BLaER1 treated with 17β-estradiol and CSF1 and Interleukin-3, amounts not matched to agents 10 nM and 100 nM (cell line): ENCODE measurements at regions not wholly inside any gene's neighbourhood (a gene's known extent, or its start where the extent isn't known, plus 50 kb on each side); places are given as distances from the start of the nearest gene placed in this dataset.
"Not testable (repeated sequence)": the region's sequence is repeated elsewhere in the genome, so short reads cannot be mapped to it uniquely, and the experiment has no call there.

Experiments
- H3K27ac ChIP-seq, 11 experiments: shearing (Covaris generic); formaldehyde crosslinking; 2 replicates each; pipeline ENCODE4 v1.8.1; 2022
- H3K27me3 ChIP-seq, 11 experiments: shearing (Covaris generic); formaldehyde crosslinking; 2 replicates each; pipeline ENCODE4 v1.8.1; 2022
- H3K36me3 ChIP-seq, 11 experiments: shearing (Covaris generic); formaldehyde crosslinking; 2 replicates each; pipeline ENCODE4 v1.8.1; 2022
- H3K4me1 ChIP-seq, 10 experiments: shearing (Covaris generic); formaldehyde crosslinking; 2 replicates each; pipeline ENCODE4 v1.8.1; 2022
- H3K4me2 ChIP-seq, 11 experiments: shearing (Covaris generic); formaldehyde crosslinking; 2 replicates each; pipeline ENCODE4 v1.8.1; 2022
- H3K4me3 ChIP-seq, 10 experiments: shearing (Covaris generic); formaldehyde crosslinking; 2 replicates each; pipeline ENCODE4 v1.8.1; 2022
- H3K9ac ChIP-seq, 11 experiments: shearing (Covaris generic); formaldehyde crosslinking; 2 replicates each; pipeline ENCODE4 v1.8.1; 2022
- H3K9me3 ChIP-seq, 11 experiments: shearing (Covaris generic); formaldehyde crosslinking; replicated peaks in 1 of 11; 2 replicates each; pipeline ENCODE4 v1.8.1; 2022
- H4K20me1 ChIP-seq, 11 experiments: shearing (Covaris generic); formaldehyde crosslinking; 2 replicates each; pipeline ENCODE4 v1.8.1; 2022
- Cebpa-rat ChIP-seq, 11 experiments: shearing (Covaris generic); IDR thresholded peaks; 2 replicates each; pipeline ENCODE4 v1.8.1; 2022

GRCh38 chr3:177351757-177352158 lies 154.5 kb upstream of the TBL1XR1 start:
- TF ChIP-seq Cebpa-rat (IDR thresholded peaks at IDR 0.05) = no peak
- H3K4me1 ChIP-seq = peaks cover 10 to 92% (median 13%) of the 10 kb centered on the region in 10 experiments
- no peaks in the 10 kb centered on the region for H3K36me3 ChIP-seq
- H3K9ac ChIP-seq = no peak overlapping the region
- peaks cover 0 to 22% (median 3%) of the 10 kb centered on the region in 11 experiments; a peak in 6 of 22 replicates for H3K9me3 ChIP-seq
- H3K27ac ChIP-seq = peak overlapping the region in 3 of 11 experiments; percentile 9 to 24 (median 9); a peak in 2 of 22 replicates
- no peak overlapping the region for H3K4me3 ChIP-seq
- H4K20me1 ChIP-seq = no peaks in the 10 kb centered on the region
- no peaks in the 10 kb centered on the region for H3K27me3 ChIP-seq
- H3K4me2 ChIP-seq = peak overlapping the region in 2 of 11 experiments; percentile 61 to 85; a peak in 3 of 22 replicates

- Histone ChIP-seq H3K4me2 (peak overlapping the region in 3 of 11 experiments; percentile 48 to 85 (median 61); a peak in 5 of 22 replicates), H3K4me3 (no peak overlapping the region), H3K4me1 (peaks cover 16 to 92% (median 20%) of the 10 kb centered on the region in 10 experiments), H3K9me3 (peaks cover 0 to 22% (median 3%) of the 10 kb centered on the region in 11 experiments; a peak in 6 of 22 replicates), H3K27me3 (no peaks in the 10 kb centered on the region), H3K36me3 (no peaks in the 10 kb centered on the region), H4K20me1 (no peaks in the 10 kb centered on the region), H3K9ac (no peak overlapping the region), H3K27ac (peak overlapping the region in 3 of 11 experiments; percentile 9 to 27 (median 13); a peak in 2 of 22 replicates)
- no peak for TF ChIP-seq Cebpa-rat (IDR thresholded peaks at IDR 0.05)
Observed at GRCh38 chr3:177352424-177352823, 155.1 kb upstream of the TBL1XR1 start.

GRCh38 chr3:177353140-177353539 lies 155.9 kb upstream of the TBL1XR1 start:
- Histone ChIP-seq H3K27ac (peak overlapping the region in 5 of 11 experiments; percentile 2 to 24 (median 17); a peak in 5 of 22 replicates), H3K4me3 (no peak overlapping the region), H3K4me1 (peaks cover 23 to 92% (median 27%) of the 10 kb centered on the region in 10 experiments), H3K4me2 (peak overlapping the region in 4 of 11 experiments; percentile 24 to 85 (median 54); a peak in 7 of 22 replicates), H3K9ac (no peak overlapping the region), H3K36me3 (no peaks in the 10 kb centered on the region), H3K27me3 (no peaks in the 10 kb centered on the region), H3K9me3 (peaks cover 0 to 22% (median 3%) of the 10 kb centered on the region in 11 experiments; a peak in 6 of 22 replicates), H4K20me1 (no peaks in the 10 kb centered on the region)
- TF ChIP-seq Cebpa-rat (IDR thresholded peaks at IDR 0.05) = no peak

- peak overlapping the region in 3 of 11 experiments; percentile 48 to 85 (median 61); a peak in 6 of 22 replicates for H3K4me2 ChIP-seq
Observed at GRCh38 chr3:177353879-177354278, 156.6 kb upstream of the TBL1XR1 start.

GRCh38 chr3:177354466-177354865 lies 157.2 kb upstream of the TBL1XR1 start:
- peak overlapping the region in 3 of 11 experiments; percentile 1 to 100 (median 12); a peak in 2 of 22 replicates for H3K27ac ChIP-seq

More at GRCh38 chr3:177353879-177354278, 156.6 kb upstream of the TBL1XR1 start:
- not testable (repeated sequence) for H3K27me3 ChIP-seq, H3K4me3 ChIP-seq, H3K9ac ChIP-seq, H3K36me3 ChIP-seq, H4K20me1 ChIP-seq
- peaks cover 27 to 86% (median 33%) of the 10 kb centered on the region in 10 experiments for H3K4me1 ChIP-seq
- peak overlapping the region in 3 of 11 experiments; percentile 17 to 24 (median 19); a peak in 2 of 22 replicates for H3K27ac ChIP-seq
- peaks cover 0 to 20% (median 0%) of the 10 kb centered on the region in 11 experiments; a peak in 6 of 22 replicates for H3K9me3 ChIP-seq

GRCh38 chr3:177356113-177356512 lies 158.8 kb upstream of the TBL1XR1 start:
- Histone ChIP-seq H3K27ac (peak overlapping the region in 10 of 11 experiments; percentile 40 to 100 (median 99); a peak in 20 of 22 replicates), H3K9ac (peak overlapping the region in 3 of 11 experiments; percentile 0 to 97 (median 9); a peak in 3 of 22 replicates)

More at GRCh38 chr3:177354466-177354865, 157.2 kb upstream of the TBL1XR1 start:
- H3K27me3 ChIP-seq = no peaks in the 10 kb centered on the region
- peak overlapping the region in 1 of 11 experiments; percentile 85; a peak in 1 of 22 replicates for H3K4me2 ChIP-seq
- no peak overlapping the region for H3K4me3 ChIP-seq
- H4K20me1 ChIP-seq = no peaks in the 10 kb centered on the region
- no peaks in the 10 kb centered on the region for H3K36me3 ChIP-seq
- H3K9ac ChIP-seq = no peak overlapping the region
- peaks cover 0 to 20% (median 0%) of the 10 kb centered on the region in 11 experiments; a peak in 6 of 22 replicates for H3K9me3 ChIP-seq
- TF ChIP-seq Cebpa-rat (IDR thresholded peaks at IDR 0.05) = no peak
- peaks cover 33 to 86% (median 39%) of the 10 kb centered on the region in 10 experiments for H3K4me1 ChIP-seq

GRCh38 chr3:177356952-177357351 lies 159.7 kb upstream of the TBL1XR1 start:
- Histone ChIP-seq H3K4me3 (peak overlapping the region in 6 of 10 experiments; percentile 51 to 65 (median 59); a peak in 5 of 20 replicates), H3K9me3 (peaks cover 0 to 14% (median 0%) of the 10 kb centered on the region in 11 experiments; a peak in 5 of 22 replicates), H3K9ac (peak overlapping the region; percentile 85 to 98 (median 92)), H3K4me2 (peak overlapping the region; percentile 84 to 98 (median 93)), H3K27ac (peak overlapping the region; percentile 95 to 100 (median 99)), H3K36me3 (no peaks in the 10 kb centered on the region), H3K27me3 (no peaks in the 10 kb centered on the region), H3K4me1 (peaks cover 53 to 85% (median 58%) of the 10 kb centered on the region in 10 experiments), H4K20me1 (no peaks in the 10 kb centered on the region)
- TF ChIP-seq Cebpa-rat (IDR thresholded peaks at IDR 0.05) = no peak

More at GRCh38 chr3:177356113-177356512, 158.8 kb upstream of the TBL1XR1 start:
- Histone ChIP-seq H4K20me1 (no peaks in the 10 kb centered on the region), H3K27me3 (no peaks in the 10 kb centered on the region), H3K4me1 (peaks cover 45 to 86% (median 51%) of the 10 kb centered on the region in 10 experiments), H3K36me3 (no peaks in the 10 kb centered on the region), H3K4me2 (peak overlapping the region; percentile 84 to 98 (median 93); a peak in 21 of 22 replicates), H3K4me3 (no peak overlapping the region), H3K9me3 (peaks cover 0 to 14% (median 0%) of the 10 kb centered on the region in 11 experiments; a peak in 6 of 22 replicates)
- TF ChIP-seq Cebpa-rat (IDR thresholded peaks at IDR 0.05) = no peak

GRCh38 chr3:177357352-177358090 lies 160.2 kb upstream of the TBL1XR1 start:
- H3K27me3 ChIP-seq = no peaks in the 10 kb centered on the region
- H3K27ac ChIP-seq = peak overlapping the region; percentile 95 to 100 (median 99)
- TF ChIP-seq Cebpa-rat (IDR thresholded peaks at IDR 0.05) = no peak
- H3K9ac ChIP-seq = peak overlapping the region; percentile 85 to 98 (median 92)
- H4K20me1 ChIP-seq = no peaks in the 10 kb centered on the region
- H3K4me1 ChIP-seq = peaks cover 57 to 83% (median 64%) of the 10 kb centered on the region in 10 experiments
- H3K4me3 ChIP-seq = peak overlapping the region; percentile 48 to 65 (median 57)
- peak overlapping the region; percentile 84 to 98 (median 93) for H3K4me2 ChIP-seq
- H3K9me3 ChIP-seq = peaks cover 0 to 14% (median 0%) of the 10 kb centered on the region in 11 experiments; a peak in 6 of 22 replicates
- no peaks in the 10 kb centered on the region for H3K36me3 ChIP-seq
